Activated T-cell treated with anti-CD3 and anti-CD28 coated beads, Interleukin-2, amount 50 U/mL, for 72 hours (primary cell): ENCODE measurements at regions not wholly inside any gene's neighbourhood (a gene's known extent, or its start where the extent isn't known, plus 50 kb on each side); places are given as distances from the start of the nearest gene placed in this dataset.

Source experiments
- ATAC-seq, 2 donors: fragments of 150-1000 bp; cut with Tn5 transposase; replicated peaks in 1 of 2; 2 replicates each; pipeline ENCODE4 v1.10.0; 2021; ENCODE audit warnings: moderate library complexity in 2 of 2, mild to moderate bottlenecking in 1 of 2
- DNase-seq, 2 donors: peaks; one replicate each; pipeline ENCODE4 v3.0.0; 2021 to 2022; ENCODE audit warnings: mixed read lengths in 1 of 2
- H3K27ac Mint-ChIP-seq: one replicate; pipeline ENCODE4 v1.8.0; 2022; ENCODE audit warnings: mild to moderate bottlenecking, moderate library complexity, mixed read lengths
- H3K27me3 Mint-ChIP-seq: one replicate; pipeline ENCODE4 v1.8.0; 2022; ENCODE audit warnings: low read depth, mixed read lengths
- H3K36me3 Mint-ChIP-seq, 2 donors: one replicate each; pipeline ENCODE4 v1.8.0; 2022; ENCODE audit warnings: mixed read lengths in 2 of 2, mild to moderate bottlenecking in 1 of 2; ENCODE audit not compliant: insufficient read depth in 2 of 2
- H3K4me1 Mint-ChIP-seq: one replicate; pipeline ENCODE4 v1.8.0; 2022; ENCODE audit warnings: low read depth, mixed read lengths
- H3K4me3 Mint-ChIP-seq, 2 donors: one replicate each; pipeline ENCODE4 v1.8.0; 2022; ENCODE audit warnings: mild to moderate bottlenecking in 2 of 2, mixed read lengths in 2 of 2, moderate library complexity in 2 of 2
- H3K9me3 Mint-ChIP-seq, 2 donors: one replicate each; pipeline ENCODE4 v1.8.0; 2022; ENCODE audit warnings: mixed read lengths in 2 of 2

GRCh38 chr3:25130724-25131520 is 297.1 kb upstream of the RARB start:
- no peak for DNase-seq
- Mint-ChIP-seq H3K4me3 (no peak overlapping the region), H3K9me3 (peaks cover 7 to 15% of the 10 kb centered on the region in 2 donors), H3K27ac (no peak overlapping the region), H3K4me1 (no peaks in the 10 kb centered on the region), H3K36me3 (no peaks in the 10 kb centered on the region), H3K27me3 (no peaks in the 10 kb centered on the region)
- no peak for ATAC-seq

GRCh38 chr3:25133588-25133987 is 294.5 kb upstream of the RARB start:
- no peak for ATAC-seq
- H3K4me1 Mint-ChIP-seq, result no peaks in the 10 kb centered on the region
- no peak overlapping the region for H3K4me3 Mint-ChIP-seq
- no peaks in the 10 kb centered on the region for H3K27me3 Mint-ChIP-seq
- H3K36me3 Mint-ChIP-seq, result no peaks in the 10 kb centered on the region
- no peak overlapping the region for H3K27ac Mint-ChIP-seq
- no peak for DNase-seq
- H3K9me3 Mint-ChIP-seq, result peaks cover 9 to 12% of the 10 kb centered on the region in 2 donors

GRCh38 chr3:25137606-25138005 is 290.5 kb upstream of the RARB start:
- Mint-ChIP-seq H3K27me3 (no peaks in the 10 kb centered on the region), H3K36me3 (no peaks in the 10 kb centered on the region), H3K27ac (no peak overlapping the region), H3K9me3 (peaks cover 3 to 6% of the 10 kb centered on the region in 2 donors), H3K4me3 (no peak overlapping the region), H3K4me1 (no peaks in the 10 kb centered on the region)
- no peak for ATAC-seq
- DNase-seq, result no peak

GRCh38 chr3:25139267-25139666 is 288.8 kb upstream of the RARB start:
- no peak for DNase-seq
- H3K27ac Mint-ChIP-seq, result no peak overlapping the region
- peaks cover 1 to 4% of the 10 kb centered on the region in 2 donors for H3K9me3 Mint-ChIP-seq
- no peaks in the 10 kb centered on the region for H3K4me1 Mint-ChIP-seq
- no peak overlapping the region for H3K4me3 Mint-ChIP-seq
- no peaks in the 10 kb centered on the region for H3K27me3 Mint-ChIP-seq
- no peak for ATAC-seq
- no peaks in the 10 kb centered on the region for H3K36me3 Mint-ChIP-seq

- H3K27me3 Mint-ChIP-seq, result no peaks in the 10 kb centered on the region
- no peak for DNase-seq
- H3K4me3 Mint-ChIP-seq, result no peak overlapping the region
- no peaks in the 10 kb centered on the region for H3K36me3 Mint-ChIP-seq
- H3K9me3 Mint-ChIP-seq, result peaks cover 2% of the 10 kb centered on the region in 2 donors
- ATAC-seq, result no peak
- H3K27ac Mint-ChIP-seq, result no peak overlapping the region
- H3K4me1 Mint-ChIP-seq, result no peaks in the 10 kb centered on the region
These were observed 285.3 kb upstream of the RARB start for GRCh38 chr3:25142609-25143355.

- Mint-ChIP-seq H3K27me3 (no peaks in the 10 kb centered on the region), H3K9me3 (peaks cover 2% of the 10 kb centered on the region in 2 donors), H3K4me1 (no peaks in the 10 kb centered on the region), H3K36me3 (no peaks in the 10 kb centered on the region), H3K27ac (no peak overlapping the region), H3K4me3 (no peak overlapping the region)
- ATAC-seq, result no peak
- DNase-seq, result no peak
These were observed 284.6 kb upstream of the RARB start for GRCh38 chr3:25143356-25144025.

GRCh38 chr3:25144430-25144829 is 283.6 kb upstream of the RARB start:
- ATAC-seq (no peak), DNase-seq (no peak)
- Mint-ChIP-seq H3K4me3 (no peak overlapping the region), H3K27me3 (no peaks in the 10 kb centered on the region), H3K9me3 (peaks cover 2 to 3% of the 10 kb centered on the region in 2 donors), H3K27ac (no peak overlapping the region), H3K4me1 (no peaks in the 10 kb centered on the region), H3K36me3 (no peaks in the 10 kb centered on the region)

GRCh38 chr3:25145176-25145575 is 282.9 kb upstream of the RARB start:
- Mint-ChIP-seq H3K9me3 (peaks cover 2 to 3% of the 10 kb centered on the region in 2 donors), H3K36me3 (no peaks in the 10 kb centered on the region), H3K4me1 (no peaks in the 10 kb centered on the region), H3K27me3 (no peaks in the 10 kb centered on the region), H3K4me3 (no peak overlapping the region), H3K27ac (no peak overlapping the region)
- no peak for ATAC-seq
- no peak for DNase-seq

- no peaks in the 10 kb centered on the region for H3K4me1 Mint-ChIP-seq
- no peaks in the 10 kb centered on the region for H3K27me3 Mint-ChIP-seq
- no peak overlapping the region for H3K4me3 Mint-ChIP-seq
- no peaks in the 10 kb centered on the region for H3K36me3 Mint-ChIP-seq
- no peak for ATAC-seq
- no peak for DNase-seq
- peaks cover 2 to 9% of the 10 kb centered on the region in 2 donors for H3K9me3 Mint-ChIP-seq
- no peak overlapping the region for H3K27ac Mint-ChIP-seq
These were observed 277.9 kb upstream of the RARB start for GRCh38 chr3:25150199-25150598.

- Mint-ChIP-seq H3K4me3 (no peak overlapping the region), H3K4me1 (no peaks in the 10 kb centered on the region), H3K36me3 (no peaks in the 10 kb centered on the region), H3K27ac (no peak overlapping the region), H3K9me3 (peaks cover 3 to 7% of the 10 kb centered on the region in 2 donors), H3K27me3 (no peaks in the 10 kb centered on the region)
- DNase-seq, result no peak
- no peak for ATAC-seq
These were observed 276.7 kb upstream of the RARB start for GRCh38 chr3:25151281-25151902.

- Mint-ChIP-seq H3K9me3 (peaks cover 3 to 7% of the 10 kb centered on the region in 2 donors), H3K36me3 (no peaks in the 10 kb centered on the region), H3K27me3 (no peaks in the 10 kb centered on the region), H3K4me3 (no peak overlapping the region), H3K4me1 (no peaks in the 10 kb centered on the region), H3K27ac (no peak overlapping the region)
- ATAC-seq (no peak), DNase-seq (no peak)
These were observed 276.2 kb upstream of the RARB start for GRCh38 chr3:25151903-25152295.

- Mint-ChIP-seq H3K36me3 (no peaks in the 10 kb centered on the region), H3K9me3 (peaks cover 3 to 7% of the 10 kb centered on the region in 2 donors), H3K4me3 (no peak overlapping the region), H3K27ac (no peak overlapping the region), H3K4me1 (no peaks in the 10 kb centered on the region), H3K27me3 (no peaks in the 10 kb centered on the region)
- ATAC-seq (no peak), DNase-seq (no peak)
These were observed 274.9 kb upstream of the RARB start for GRCh38 chr3:25153136-25153535.

- Mint-ChIP-seq H3K4me1 (no peaks in the 10 kb centered on the region), H3K27me3 (no peaks in the 10 kb centered on the region), H3K27ac (no peak overlapping the region), H3K9me3 (peaks cover 3 to 7% of the 10 kb centered on the region in 2 donors), H3K4me3 (no peak overlapping the region), H3K36me3 (no peaks in the 10 kb centered on the region)
- DNase-seq, result no peak
- no peak for ATAC-seq
These were observed 274.5 kb upstream of the RARB start for GRCh38 chr3:25153561-25153960.
